ENCODE measurements at regions not wholly inside any gene's neighbourhood (a gene's known extent, or its start where the extent isn't known, plus 50 kb on each side); places are given as distances from the start of the nearest gene placed in this dataset.

GRCh38 chr11:116698080-116698479 is 74.7 kb downstream of the BUD13 start:
- Mint-ChIP-seq H3K27me3 (peaks cover 4% of the 10 kb centered on the region), H3K36me3 (ENCODE audit: low read depth) (no peaks in the 10 kb centered on the region), H3K4me3 (no peak overlapping the region), H3K9me3 (no peaks in the 10 kb centered on the region), H3K4me1 (ENCODE audit: low read depth) (peaks cover 5% of the 10 kb centered on the region), H3K27ac (no peak overlapping the region)
- intact Hi-C loops (cut with micrococcal nuclease): loop anchor here (10.0 kb wide), 1 partner anchor 1363 kb away; no protein-coding TSS in a partner anchor

- Mint-ChIP-seq H3K4me1 (ENCODE audit: low read depth) (peaks cover 5% of the 10 kb centered on the region), H3K27ac (no peak overlapping the region), H3K36me3 (ENCODE audit: low read depth) (no peaks in the 10 kb centered on the region), H3K9me3 (no peaks in the 10 kb centered on the region), H3K4me3 (no peak overlapping the region), H3K27me3 (peaks cover 4% of the 10 kb centered on the region)
- intact Hi-C loops (cut with micrococcal nuclease): loop anchor here (10.0 kb wide), 1 partner anchor 1363 kb away; no protein-coding TSS in a partner anchor
Measured at GRCh38 chr11:116697639-116698038, 75.1 kb downstream of the BUD13 start.

DNA sequence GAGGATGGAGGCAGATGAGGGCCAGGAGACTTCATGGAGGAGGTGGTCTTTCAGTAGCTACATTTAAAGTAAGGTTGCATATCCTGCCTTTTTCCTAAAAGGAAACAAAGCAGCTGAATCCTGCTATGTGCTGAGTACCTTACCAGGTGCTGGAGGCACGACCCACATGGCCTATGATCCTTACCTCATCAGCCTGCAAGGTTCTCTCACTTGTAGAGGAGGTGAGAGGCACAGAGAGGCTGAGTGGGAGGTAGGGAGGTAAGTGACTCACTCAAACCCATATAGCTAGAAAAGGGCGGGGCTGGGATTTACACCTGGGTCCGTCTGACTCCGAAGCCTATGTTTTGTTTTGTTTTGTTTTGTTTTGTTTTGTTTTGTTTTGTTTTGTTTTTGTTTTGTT is 75.8 kb downstream of the BUD13 start:
- peaks cover 5% of the 10 kb centered on the region for H3K4me1 Mint-ChIP-seq (ENCODE audit: low read depth)
- H3K4me3 Mint-ChIP-seq: no peak overlapping the region
- H3K27me3 Mint-ChIP-seq: peaks cover 4% of the 10 kb centered on the region
- H3K9me3 Mint-ChIP-seq: no peaks in the 10 kb centered on the region
- no peak overlapping the region for H3K27ac Mint-ChIP-seq
- intact Hi-C loops (cut with micrococcal nuclease): loop anchor here (10.0 kb wide), 1 partner anchor 1362 kb away; no protein-coding TSS in a partner anchor
- H3K36me3 Mint-ChIP-seq (ENCODE audit: low read depth): no peaks in the 10 kb centered on the region

DNA sequence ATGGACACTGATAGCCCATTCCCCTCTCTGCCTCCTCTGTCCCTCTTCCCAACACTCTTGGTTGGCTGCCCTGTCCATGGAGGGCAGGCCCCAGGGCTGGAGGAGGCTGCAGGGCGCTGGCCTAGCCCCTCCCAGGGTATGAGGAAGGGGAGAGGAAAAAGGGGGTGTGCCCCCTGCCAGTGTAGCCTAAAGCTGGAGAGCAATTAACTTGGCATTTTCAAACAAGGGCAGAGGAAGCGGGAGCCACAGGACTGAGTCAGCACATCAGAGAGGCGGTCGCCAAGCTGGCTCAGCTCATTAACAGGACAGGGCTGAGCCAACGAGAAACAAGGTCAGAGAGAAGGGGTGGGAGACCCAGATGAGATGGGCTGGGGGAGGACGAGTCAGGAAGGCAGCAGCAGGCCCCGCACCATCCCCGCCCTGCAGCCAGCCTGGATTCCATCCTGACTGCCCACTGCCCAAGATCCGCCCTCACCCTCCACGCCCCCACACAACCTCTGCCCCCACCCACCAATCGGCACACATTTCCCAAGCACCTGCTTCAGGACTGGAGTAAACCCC is 76.3 kb downstream of the BUD13 start:
- Mint-ChIP-seq H3K36me3 (ENCODE audit: low read depth) (no peaks in the 10 kb centered on the region), H3K27me3 (peaks cover 4% of the 10 kb centered on the region), H3K4me3 (no peak overlapping the region), H3K9me3 (no peaks in the 10 kb centered on the region), H3K27ac (no peak overlapping the region), H3K4me1 (ENCODE audit: low read depth) (peaks cover 5% of the 10 kb centered on the region)
- intact Hi-C loops (cut with micrococcal nuclease): loop anchor here (10.0 kb wide), 1 partner anchor 1362 kb away; no protein-coding TSS in a partner anchor

DNA sequence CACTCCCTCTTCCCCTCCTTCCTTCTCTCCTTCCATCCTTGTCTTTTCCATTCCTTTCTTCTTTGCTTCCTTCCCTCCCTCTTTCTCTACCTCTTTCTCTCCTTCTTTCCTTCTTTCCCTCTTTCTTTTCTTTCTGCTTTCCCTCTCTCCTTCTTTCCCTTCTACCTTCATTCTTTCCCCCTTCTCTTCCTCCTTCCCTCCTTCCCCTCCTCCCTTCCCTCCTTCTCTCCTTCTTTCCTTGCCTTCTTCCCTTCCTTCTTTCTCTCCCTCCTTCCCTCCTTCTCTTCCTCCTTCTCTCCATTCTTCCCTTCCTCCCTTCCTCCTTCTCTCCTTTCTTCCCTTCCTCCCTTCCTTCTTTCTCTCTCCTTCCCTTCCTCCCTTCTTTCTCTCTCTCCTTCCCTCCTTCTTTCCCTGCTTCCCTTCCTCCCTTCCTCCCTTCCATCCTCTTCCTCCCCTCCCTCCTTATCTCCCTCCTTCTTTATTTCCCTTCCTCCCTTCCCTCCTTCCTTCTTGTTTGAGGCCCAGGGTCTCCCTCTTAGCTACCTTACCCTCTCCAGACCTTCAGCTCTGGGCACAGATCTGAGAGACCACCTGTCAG is 77.0 kb downstream of the BUD13 start:
- intact Hi-C loops (cut with micrococcal nuclease): loop anchor here (10.0 kb wide), 1 partner anchor 1361 kb away; no protein-coding TSS in a partner anchor
- Mint-ChIP-seq H3K27me3 (peaks cover 4% of the 10 kb centered on the region), H3K36me3 (ENCODE audit: low read depth) (no peaks in the 10 kb centered on the region), H3K9me3 (no peaks in the 10 kb centered on the region), H3K4me1 (ENCODE audit: low read depth) (peaks cover 5% of the 10 kb centered on the region), H3K4me3 (no peak overlapping the region), H3K27ac (no peak overlapping the region)

GRCh38 chr11:116694815-116695590 is 77.8 kb downstream of the BUD13 start:
- Mint-ChIP-seq H3K9me3 (no peaks in the 10 kb centered on the region), H3K36me3 (ENCODE audit: low read depth) (no peaks in the 10 kb centered on the region), H3K27ac (no peak overlapping the region), H3K4me1 (ENCODE audit: low read depth) (peaks cover 5% of the 10 kb centered on the region), H3K27me3 (peaks cover 4% of the 10 kb centered on the region), H3K4me3 (no peak overlapping the region)
- intact Hi-C loops (cut with micrococcal nuclease): loop anchor here (5.0 to 10.0 kb wide), 4 partner anchors 183 to 1360 kb away; no protein-coding TSS in a partner anchor

DNA sequence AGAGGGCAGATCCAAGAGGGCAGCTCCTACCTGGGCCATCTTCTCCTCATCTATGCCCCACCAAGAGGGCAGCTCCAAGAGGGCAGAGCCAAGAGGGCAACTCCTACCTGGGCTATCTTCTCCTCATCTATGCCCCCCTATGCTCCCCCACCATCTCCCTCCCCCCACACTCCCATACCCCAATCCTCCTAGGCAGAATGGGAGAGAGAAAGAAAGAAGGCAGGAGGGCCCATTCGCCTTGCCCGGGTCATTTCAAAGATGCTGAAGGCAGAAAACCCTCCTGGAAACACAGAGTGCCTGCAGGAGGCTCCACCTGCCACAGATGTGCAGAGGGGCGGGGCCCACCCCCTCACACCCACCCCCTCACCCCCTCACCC is 78.5 kb downstream of the BUD13 start:
- no peak overlapping the region for H3K4me3 Mint-ChIP-seq

DNA sequence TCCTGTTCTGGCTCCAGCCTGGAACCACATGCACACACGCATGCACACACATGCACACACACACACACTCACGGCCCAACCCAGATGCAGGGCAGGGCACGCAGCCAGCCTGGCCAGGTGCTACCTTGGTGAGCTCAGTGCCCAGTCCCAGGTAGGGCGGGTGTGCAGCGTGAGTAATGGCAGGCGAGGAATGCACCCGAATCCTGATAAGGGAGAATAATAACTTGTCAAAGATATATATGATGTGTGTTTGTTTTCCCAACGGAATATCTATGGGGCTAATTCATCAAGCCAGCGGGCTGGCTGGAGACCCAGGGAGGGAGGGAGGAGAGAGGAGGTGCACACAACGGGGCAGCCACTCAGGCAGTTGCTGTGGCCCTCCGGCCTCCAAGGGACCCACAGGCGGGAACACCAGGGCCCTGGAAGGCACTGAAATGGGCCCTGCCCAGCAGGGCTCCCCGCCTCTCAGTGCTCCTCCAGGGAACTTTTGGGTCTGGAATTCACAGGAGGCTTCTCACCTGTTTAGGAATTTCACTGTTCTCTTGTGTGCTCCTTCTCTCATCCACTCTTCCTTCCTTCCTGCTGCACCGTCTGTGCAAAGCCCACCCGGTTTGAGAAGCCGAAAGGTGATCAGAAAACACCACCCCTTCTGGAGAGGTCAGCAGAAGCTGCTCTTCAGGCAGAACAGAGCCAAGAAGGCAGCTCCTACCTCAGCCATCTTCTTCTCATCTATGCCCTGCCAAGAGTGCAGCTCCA is 79.0 kb downstream of the BUD13 start:
- H3K9me3 Mint-ChIP-seq: no peaks in the 10 kb centered on the region
- H3K4me1 Mint-ChIP-seq (ENCODE audit: low read depth): peaks cover 5% of the 10 kb centered on the region
- H3K27me3 Mint-ChIP-seq: peaks cover 4% of the 10 kb centered on the region
- no peak overlapping the region for H3K27ac Mint-ChIP-seq
- H3K4me3 Mint-ChIP-seq: no peak overlapping the region
- intact Hi-C loops (cut with micrococcal nuclease): loop anchor here (5.0 to 10.0 kb wide), 4 partner anchors 181 to 1359 kb away; no protein-coding TSS in a partner anchor
- no peaks in the 10 kb centered on the region for H3K36me3 Mint-ChIP-seq (ENCODE audit: low read depth)

More for the DNA sequence above, 78.5 kb downstream of the BUD13 start:
- H3K4me1 Mint-ChIP-seq (ENCODE audit: low read depth): peaks cover 5% of the 10 kb centered on the region
- no peaks in the 10 kb centered on the region for H3K36me3 Mint-ChIP-seq (ENCODE audit: low read depth)
- peaks cover 4% of the 10 kb centered on the region for H3K27me3 Mint-ChIP-seq
- intact Hi-C loops (cut with micrococcal nuclease): loop anchor here (5.0 to 10.0 kb wide), 4 partner anchors 182 to 1360 kb away; no protein-coding TSS in a partner anchor
- no peaks in the 10 kb centered on the region for H3K9me3 Mint-ChIP-seq
- H3K27ac Mint-ChIP-seq: no peak overlapping the region

DNA sequence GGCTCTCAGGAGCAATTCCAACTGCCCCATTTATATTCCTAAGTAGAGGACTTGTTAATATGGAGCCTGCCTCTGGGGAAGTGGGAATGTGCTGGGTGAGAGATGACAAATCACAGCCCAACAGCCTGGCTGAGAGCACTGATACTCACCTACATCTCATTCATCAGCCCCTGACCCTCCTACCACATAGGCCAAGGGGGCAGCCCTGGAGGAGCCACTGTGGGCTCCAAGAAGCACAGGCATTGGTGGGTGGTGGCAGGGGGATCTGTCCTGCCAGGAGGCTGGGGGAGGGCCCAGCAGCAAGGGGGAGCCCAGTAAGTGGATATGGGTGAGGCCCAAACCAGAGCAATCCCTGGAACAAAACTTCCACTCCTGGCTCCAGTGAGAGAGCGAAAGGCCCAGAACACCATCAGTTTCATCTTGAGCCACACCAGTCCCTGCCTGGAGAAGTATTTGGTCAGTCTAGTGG is 79.7 kb downstream of the BUD13 start:
- no peaks in the 10 kb centered on the region for H3K9me3 Mint-ChIP-seq
- peaks cover 4% of the 10 kb centered on the region for H3K27me3 Mint-ChIP-seq
- H3K36me3 Mint-ChIP-seq (ENCODE audit: low read depth): no peaks in the 10 kb centered on the region
- no peak overlapping the region for H3K4me3 Mint-ChIP-seq
- peaks cover 5% of the 10 kb centered on the region for H3K4me1 Mint-ChIP-seq (ENCODE audit: low read depth)
- H3K27ac Mint-ChIP-seq: no peak overlapping the region
- intact Hi-C loops (cut with micrococcal nuclease): loop anchor here (5.0 to 10.0 kb wide), 4 partner anchors 181 to 1358 kb away; no protein-coding TSS in a partner anchor

DNA sequence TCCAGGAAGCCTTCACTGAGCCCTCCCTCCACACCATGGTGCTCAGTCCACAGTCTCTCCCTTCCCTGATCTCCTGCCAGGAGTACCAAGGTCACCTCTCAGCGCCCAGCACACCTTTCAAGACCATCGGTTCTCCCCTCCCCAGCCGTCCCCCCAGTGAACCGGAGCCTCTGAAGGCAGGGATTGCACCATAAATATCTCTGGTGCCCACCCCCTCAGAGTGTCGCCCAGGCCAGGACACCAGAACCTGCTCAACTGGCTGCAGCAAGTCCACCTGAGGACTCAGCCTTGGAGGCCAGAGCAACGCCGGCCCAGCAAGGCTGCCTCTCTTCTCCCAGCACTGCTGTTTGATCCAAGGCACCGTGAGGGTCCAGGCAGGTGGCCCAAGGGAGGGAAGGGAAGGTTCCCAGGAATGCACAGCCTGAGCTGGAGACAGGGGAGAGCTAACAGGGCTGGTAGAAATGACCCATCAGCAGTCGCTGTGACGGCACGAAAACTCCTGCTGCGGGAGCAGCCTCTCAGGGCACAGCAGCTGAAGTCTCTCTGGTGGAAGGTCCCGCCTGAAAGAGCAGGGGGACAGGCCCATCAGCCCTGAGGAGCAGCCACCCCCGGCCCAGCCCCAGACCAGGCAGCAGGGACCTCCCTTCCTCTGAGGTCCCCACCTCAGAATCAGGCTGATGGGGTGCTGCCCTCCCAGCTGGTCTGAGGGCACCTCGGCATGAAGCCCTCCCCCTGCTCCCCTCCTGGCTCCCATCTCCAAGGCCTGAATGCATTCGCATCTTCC is 80.3 kb downstream of the BUD13 start:
- Mint-ChIP-seq H3K27me3 (peaks cover 4% of the 10 kb centered on the region), H3K27ac (no peak overlapping the region), H3K36me3 (ENCODE audit: low read depth) (no peaks in the 10 kb centered on the region), H3K9me3 (no peaks in the 10 kb centered on the region), H3K4me3 (no peak overlapping the region), H3K4me1 (ENCODE audit: low read depth) (peaks cover 5% of the 10 kb centered on the region)
- intact Hi-C loops (cut with micrococcal nuclease): loop anchor here (5.0 to 10.0 kb wide), 4 partner anchors 180 to 1358 kb away; no protein-coding TSS in a partner anchor

- no peak overlapping the region for H3K27ac Mint-ChIP-seq
- intact Hi-C loops (cut with micrococcal nuclease): loop anchor here (5.0 to 10.0 kb wide), 4 partner anchors 179 to 1357 kb away; no protein-coding TSS in a partner anchor
Measured at GRCh38 chr11:116691771-116692177, 81.0 kb downstream of the BUD13 start.

GRCh38 chr11:116690611-116691010 is 82.2 kb downstream of the BUD13 start:
- no peaks in the 10 kb centered on the region for H3K4me1 Mint-ChIP-seq (ENCODE audit: low read depth)
- H3K9me3 Mint-ChIP-seq: no peaks in the 10 kb centered on the region
- intact Hi-C loops (cut with micrococcal nuclease): loop anchor here (5.0 to 10.0 kb wide), 4 partner anchors 178 to 1356 kb away; no protein-coding TSS in a partner anchor
- H3K27me3 Mint-ChIP-seq: peaks cover 3% of the 10 kb centered on the region
- no peak overlapping the region for H3K4me3 Mint-ChIP-seq
- H3K27ac Mint-ChIP-seq: no peak overlapping the region
- H3K36me3 Mint-ChIP-seq (ENCODE audit: low read depth): no peaks in the 10 kb centered on the region

More at GRCh38 chr11:116691771-116692177, 81.0 kb downstream of the BUD13 start:
- H3K27me3 Mint-ChIP-seq: peaks cover 4% of the 10 kb centered on the region
- no peak overlapping the region for H3K4me3 Mint-ChIP-seq
- no peaks in the 10 kb centered on the region for H3K36me3 Mint-ChIP-seq (ENCODE audit: low read depth)
- H3K9me3 Mint-ChIP-seq: no peaks in the 10 kb centered on the region
- H3K4me1 Mint-ChIP-seq (ENCODE audit: low read depth): peaks cover 5% of the 10 kb centered on the region
